GM12872 (cell line): ENCODE measurements at regions not wholly inside any gene's neighbourhood (a gene's known extent, or its start where the extent isn't known, plus 50 kb on each side); places are given as distances from the start of the nearest gene placed in this dataset.

Source experiments
- CTCF ChIP-seq: IDR thresholded peaks from 3 replicates; pipeline ENCODE4 v1.5.1; 2011; ENCODE audit warnings: low read depth, mild to moderate bottlenecking, low read length, moderate library complexity; ENCODE audit not compliant: insufficient read depth

GRCh38 chr2:238570926-238571325 is 144.2 kb downstream of the ASB1 start:
- no peak for TF ChIP-seq CTCF

GRCh38 chr2:238571661-238572372 is 145.1 kb downstream of the ASB1 start:
- no peak for TF ChIP-seq CTCF

- TF ChIP-seq CTCF: peak; percentile 94
Measured at GRCh38 chr2:238573065-238573778, 146.5 kb downstream of the ASB1 start.

GRCh38 chr2:238573916-238574315 is 147.2 kb downstream of the ASB1 start:
- no peak for TF ChIP-seq CTCF

- no peak for TF ChIP-seq CTCF
Measured at GRCh38 chr2:238574490-238575271, 148.0 kb downstream of the ASB1 start.

- TF ChIP-seq CTCF: no peak
Measured at GRCh38 chr2:238576674-238577073, 149.9 kb downstream of the ASB1 start.

- no peak for TF ChIP-seq CTCF
Measured at GRCh38 chr2:238578256-238578655, 151.5 kb downstream of the ASB1 start.
